ENCODE measurements at regions not wholly inside any gene's neighbourhood (a gene's known extent, or its start where the extent isn't known, plus 50 kb on each side); places are given as distances from the start of the nearest gene placed in this dataset.

GRCh38 chr11:112776834-112777233 is 184.4 kb upstream of the NCAM1 start:
- no peak for TF ChIP-seq REST (IDR thresholded peaks at IDR 0.05; ENCODE audit: insufficient read depth in 1 of 2, low read depth in 2 of 2, low read length in 2 of 2)
- TF ChIP-seq POLR2AphosphoS5 (IDR thresholded peaks at IDR 0.05; ENCODE audit: low read depth, low read length), result no peak
- TF ChIP-seq TAF1 (IDR thresholded peaks at IDR 0.05; ENCODE audit: borderline replicate concordance, insufficient read depth, low read length), result no peak
- no peak for TF ChIP-seq SIN3A (IDR thresholded peaks at IDR 0.05; ENCODE audit: borderline replicate concordance, insufficient read depth, low read length)
